Parathyroid adenoma (tissue), 2 donors: ENCODE measurements at regions not wholly inside any gene's neighbourhood (a gene's known extent, or its start where the extent isn't known, plus 50 kb on each side); places are given as distances from the start of the nearest gene placed in this dataset.

Source experiments
- H2AFZ ChIP-seq: fragments of 300-600 bp; sonication (generic); one replicate; pipeline ENCODE4 v1.7.0; 2017; ENCODE audit warnings: antibody characterized with exemption, mild to moderate bottlenecking
- H3K27ac ChIP-seq: fragments of 300-600 bp; sonication (generic); one replicate; pipeline ENCODE4 v1.7.0; 2017
- H3K27me3 ChIP-seq: fragments of 300-600 bp; sonication (generic); one replicate; pipeline ENCODE4 v1.7.0; 2017; ENCODE audit warnings: low read length; ENCODE audit not compliant: control insufficient read depth, insufficient read depth
- H3K36me3 ChIP-seq: fragments of 300-600 bp; sonication (generic); one replicate; pipeline ENCODE4 v1.7.0; 2017; ENCODE audit warnings: low read length; ENCODE audit not compliant: control insufficient read depth, insufficient read depth
- H3K4me1 ChIP-seq: fragments of 300-600 bp; sonication (generic); one replicate; pipeline ENCODE4 v1.7.0; 2017; ENCODE audit warnings: control low read depth
- H3K4me2 ChIP-seq: fragments of 300-600 bp; sonication (generic); one replicate; pipeline ENCODE4 v1.7.0; 2017; ENCODE audit warnings: low read length
- H3K4me3 ChIP-seq: fragments of 300-600 bp; sonication (generic); one replicate; pipeline ENCODE4 v1.7.0; 2017; ENCODE audit warnings: low read depth, low read length
- H3K79me2 ChIP-seq: fragments of 300-600 bp; sonication (generic); one replicate; pipeline ENCODE4 v1.7.0; 2017; ENCODE audit warnings: control low read depth
- H3K9ac ChIP-seq: fragments of 300-600 bp; sonication (generic); one replicate; pipeline ENCODE4 v1.7.0; 2017; ENCODE audit warnings: mild to moderate bottlenecking
- H3K9me3 ChIP-seq: fragments of 300-600 bp; sonication (generic); one replicate; pipeline ENCODE4 v1.7.0; 2017; ENCODE audit warnings: low read length; ENCODE audit not compliant: control insufficient read depth
- CTCF ChIP-seq: fragments of 300-600 bp; sonication (generic); IDR thresholded peaks from one replicate; pipeline ENCODE4 v1.7.0; 2017; ENCODE audit warnings: antibody characterized with exemption, mild to moderate bottlenecking
- donor health status: primary hyperparathyroidism.

DNA sequence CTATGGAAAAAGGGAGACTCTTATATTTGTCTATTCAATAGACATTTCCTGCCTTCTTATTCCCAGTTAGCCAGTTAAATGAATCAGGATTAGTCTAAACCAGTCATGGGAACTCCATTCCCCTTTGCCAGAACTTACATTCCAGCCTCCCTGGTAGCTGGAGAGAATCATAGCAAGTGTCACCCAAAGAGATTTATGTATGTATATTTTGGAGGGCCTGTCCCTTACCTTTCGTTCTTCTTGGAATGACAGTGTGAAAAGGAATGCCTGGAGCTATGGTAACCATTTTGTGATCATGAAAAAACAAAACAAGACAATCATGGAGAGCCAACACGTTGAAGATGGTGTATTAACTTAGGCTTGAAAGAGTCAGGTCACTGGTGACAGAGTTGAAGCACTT, 627.7 kb downstream of the CCDC171 start:
- Histone ChIP-seq H3K27ac (no peak overlapping the region), H3K79me2 (no peaks in the 10 kb centered on the region), H3K4me3 (no peak overlapping the region), H3K9ac (no peak overlapping the region), H3K36me3 (no peaks in the 10 kb centered on the region), H3K4me2 (no peak overlapping the region), H3K4me1 (no peaks in the 10 kb centered on the region), H2AFZ (no peak overlapping the region), H3K9me3 (no peaks in the 10 kb centered on the region), H3K27me3 (no peaks in the 10 kb centered on the region)
- no peak for TF ChIP-seq CTCF

- Histone ChIP-seq H3K9ac (no peak overlapping the region), H3K27me3 (no peaks in the 10 kb centered on the region), H3K4me1 (no peaks in the 10 kb centered on the region), H3K36me3 (no peaks in the 10 kb centered on the region), H3K9me3 (no peaks in the 10 kb centered on the region), H3K27ac (no peak overlapping the region), H3K79me2 (no peaks in the 10 kb centered on the region), H2AFZ (no peak overlapping the region), H3K4me3 (no peak overlapping the region), H3K4me2 (no peak overlapping the region)
- TF ChIP-seq CTCF, result no peak
Measured at GRCh38 chr9:16181539-16181938, 628.7 kb downstream of the CCDC171 start.

DNA sequence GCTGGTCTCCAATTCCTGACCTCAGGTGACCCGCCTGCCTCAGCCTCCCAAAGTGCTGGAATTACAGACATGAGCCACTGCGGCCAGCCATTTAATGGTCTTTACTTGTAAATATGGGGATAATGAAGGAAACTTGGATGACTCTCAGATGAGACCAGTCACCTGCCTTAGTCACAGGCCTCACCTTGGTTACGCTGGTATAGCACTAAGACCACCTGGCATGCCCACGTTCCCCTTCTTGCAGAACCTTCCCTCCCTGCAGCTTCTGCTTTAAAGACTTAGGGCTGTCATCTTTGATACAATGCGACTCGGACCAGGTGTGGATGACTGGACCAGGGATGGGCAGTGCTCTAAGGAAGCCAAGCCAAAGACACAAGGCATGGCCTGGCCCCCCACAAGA, 629.9 kb downstream of the CCDC171 start:
- Histone ChIP-seq H3K79me2 (no peaks in the 10 kb centered on the region), H3K27ac (no peak overlapping the region), H3K9me3 (no peaks in the 10 kb centered on the region), H3K36me3 (no peaks in the 10 kb centered on the region), H3K4me2 (no peak overlapping the region), H2AFZ (no peak overlapping the region), H3K4me1 (no peaks in the 10 kb centered on the region), H3K9ac (no peak overlapping the region), H3K27me3 (no peaks in the 10 kb centered on the region), H3K4me3 (no peak overlapping the region)
- no peak for TF ChIP-seq CTCF

DNA sequence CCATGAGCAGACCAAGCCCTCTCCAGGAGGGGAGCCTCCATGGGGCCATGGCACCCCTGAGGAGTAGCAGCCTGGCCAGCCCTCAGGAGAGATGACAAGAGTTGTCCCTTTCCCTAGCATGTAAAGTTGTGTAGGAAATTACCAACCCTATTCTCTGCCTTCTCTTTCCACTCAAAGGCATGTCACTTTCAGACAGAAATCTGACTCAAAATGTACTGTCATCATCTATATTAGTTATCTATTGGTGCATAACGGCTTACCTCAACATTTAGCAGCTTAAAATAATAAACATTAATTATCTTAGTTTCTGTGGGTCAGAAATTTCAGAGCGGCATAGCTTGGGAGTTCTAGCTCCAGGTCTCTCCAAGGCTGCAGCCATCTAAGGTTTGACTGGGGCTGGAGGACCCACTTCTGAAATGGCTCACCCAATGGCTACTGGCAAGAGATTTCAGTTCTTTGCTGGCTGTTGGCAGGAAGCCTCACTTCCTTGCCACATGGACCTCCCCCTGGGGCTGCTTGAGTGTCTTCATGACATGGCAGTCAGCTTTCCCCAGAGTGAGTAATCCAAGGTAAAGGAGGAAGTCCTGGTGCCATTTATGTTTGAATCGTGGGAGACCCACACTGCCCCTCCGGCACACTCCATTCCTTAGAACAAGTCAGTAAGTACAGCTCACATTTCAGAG, 632.3 kb downstream of the CCDC171 start:
- Histone ChIP-seq H3K4me2 (no peak overlapping the region), H3K79me2 (no peaks in the 10 kb centered on the region), H3K4me1 (no peaks in the 10 kb centered on the region), H3K9me3 (peaks cover 3% of the 10 kb centered on the region), H3K27me3 (no peaks in the 10 kb centered on the region), H2AFZ (no peak overlapping the region), H3K9ac (no peak overlapping the region), H3K4me3 (no peak overlapping the region), H3K36me3 (no peaks in the 10 kb centered on the region), H3K27ac (no peak overlapping the region)
- no peak for TF ChIP-seq CTCF

DNA sequence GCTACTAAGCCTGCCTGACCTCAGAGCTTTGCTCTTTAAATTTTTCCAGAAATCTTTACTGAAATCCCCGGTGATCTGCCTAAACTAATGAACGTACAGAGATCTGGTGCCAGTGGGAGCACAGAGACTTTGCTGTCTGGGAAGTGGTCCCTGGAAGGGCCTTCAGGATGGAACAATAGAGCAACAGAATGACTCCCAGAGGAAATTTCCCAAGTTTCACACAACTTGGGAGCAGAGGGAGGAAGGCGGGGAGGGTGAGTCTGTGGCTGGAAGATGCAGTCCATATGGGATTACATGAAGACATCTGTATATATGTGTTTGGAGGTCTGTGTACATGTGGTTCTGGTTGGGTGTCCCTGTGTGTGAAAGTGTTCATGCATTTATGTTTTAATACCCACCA, 638.3 kb downstream of the CCDC171 start:
- Histone ChIP-seq H3K4me2 (no peak overlapping the region), H3K79me2 (no peaks in the 10 kb centered on the region), H2AFZ (no peak overlapping the region), H3K4me3 (no peak overlapping the region), H3K9ac (no peak overlapping the region), H3K27me3 (no peaks in the 10 kb centered on the region), H3K9me3 (peaks cover 3% of the 10 kb centered on the region), H3K27ac (no peak overlapping the region), H3K4me1 (peaks cover 2% of the 10 kb centered on the region), H3K36me3 (no peaks in the 10 kb centered on the region)
- no peak for TF ChIP-seq CTCF
